ENCODE measurements at regions not wholly inside any gene's neighbourhood (a gene's known extent, or its start where the extent isn't known, plus 50 kb on each side); places are given as distances from the start of the nearest gene placed in this dataset.

GRCh38 chr12:124450376-124450750 lies 117.0 kb downstream of the NCOR2 start:
- no peak for TF ChIP-seq CTCF (IDR thresholded peaks at IDR 0.05; ENCODE audit: low read length)
- TF ChIP-seq EZH2 (optimal IDR thresholded peaks at IDR 0.05; ENCODE audit: low read depth, low read length): no peak
